ENCODE measurements at regions not wholly inside any gene's neighbourhood (a gene's known extent, or its start where the extent isn't known, plus 50 kb on each side); places are given as distances from the start of the nearest gene placed in this dataset.

- ATAC-seq: no peak
- Histone ChIP-seq H3K4me3 (no peak overlapping the region), H3K27me3 (no peaks in the 10 kb centered on the region), H3K4me1 (peaks cover 0 to 7% of the 10 kb centered on the region in 2 donors), H3K36me3 (no peaks in the 10 kb centered on the region), H3K9me3 (no peaks in the 10 kb centered on the region), H3K27ac (no peak overlapping the region)
- in situ Hi-C loops (cut with MboI; ENCODE audit: low sequenced_read_pairs in 4 of 4): no loop called here
- intact Hi-C loops (cut with DNase I; ENCODE audit: low total_unique reads): no loop called here
- TF ChIP-seq POLR2A (IDR thresholded peaks at IDR 0.05) (no peak), CTCF (IDR thresholded peaks at IDR 0.05 in 4 of 5, conservative IDR thresholded peaks at IDR 0.05 in 1 of 5) (no peak)
- DNase-seq: no peak
Measured at GRCh38 chr4:13087041-13087440, 397.1 kb downstream of the RAB28 start.

- Histone ChIP-seq H3K4me3 (no peak overlapping the region), H3K4me1 (no peaks in the 10 kb centered on the region), H3K27ac (no peak overlapping the region), H3K9me3 (no peaks in the 10 kb centered on the region), H3K27me3 (no peaks in the 10 kb centered on the region), H3K36me3 (no peaks in the 10 kb centered on the region)
- TF ChIP-seq POLR2A (IDR thresholded peaks at IDR 0.05) (no peak), CTCF (IDR thresholded peaks at IDR 0.05 in 4 of 5, conservative IDR thresholded peaks at IDR 0.05 in 1 of 5) (no peak)
- intact Hi-C loops (cut with DNase I; ENCODE audit: low total_unique reads): no loop called here
- ATAC-seq: no peak
- in situ Hi-C loops (cut with MboI; ENCODE audit: low sequenced_read_pairs in 4 of 4): no loop called here
- DNase-seq: no peak
Measured at GRCh38 chr4:13084210-13084609, 399.9 kb downstream of the RAB28 start.

DNA sequence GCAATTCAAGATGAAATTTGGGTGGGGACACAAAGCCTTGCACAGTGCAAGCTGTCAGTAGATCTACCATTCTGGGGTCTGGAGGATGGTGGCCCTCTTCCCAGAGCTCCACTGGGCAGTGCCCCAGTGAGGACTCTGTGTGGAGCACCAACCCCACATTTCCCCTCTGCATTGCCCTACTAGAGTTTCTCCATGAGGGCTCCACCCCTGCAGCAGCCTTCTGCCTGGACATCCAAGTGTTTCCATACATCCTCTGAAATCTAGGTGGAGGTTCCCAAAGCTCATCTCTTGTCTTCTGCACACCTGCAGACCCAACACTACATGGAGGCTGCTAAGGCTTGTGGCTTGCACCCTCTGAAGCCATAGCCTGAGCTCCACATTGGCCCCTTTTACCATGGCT, 402.3 kb downstream of the RAB28 start:
- in situ Hi-C loops (cut with MboI; ENCODE audit: low sequenced_read_pairs in 4 of 4) (no loop called here), intact Hi-C loops (cut with DNase I; ENCODE audit: low total_unique reads) (no loop called here)
- ATAC-seq (no peak), DNase-seq (no peak)
- Histone ChIP-seq H3K27ac (no peak overlapping the region), H3K4me3 (no peak overlapping the region), H3K9me3 (no peaks in the 10 kb centered on the region), H3K4me1 (no peaks in the 10 kb centered on the region), H3K36me3 (no peaks in the 10 kb centered on the region), H3K27me3 (no peaks in the 10 kb centered on the region)
- TF ChIP-seq POLR2A (IDR thresholded peaks at IDR 0.05) (no peak), CTCF (IDR thresholded peaks at IDR 0.05 in 4 of 5, conservative IDR thresholded peaks at IDR 0.05 in 1 of 5) (no peak)

DNA sequence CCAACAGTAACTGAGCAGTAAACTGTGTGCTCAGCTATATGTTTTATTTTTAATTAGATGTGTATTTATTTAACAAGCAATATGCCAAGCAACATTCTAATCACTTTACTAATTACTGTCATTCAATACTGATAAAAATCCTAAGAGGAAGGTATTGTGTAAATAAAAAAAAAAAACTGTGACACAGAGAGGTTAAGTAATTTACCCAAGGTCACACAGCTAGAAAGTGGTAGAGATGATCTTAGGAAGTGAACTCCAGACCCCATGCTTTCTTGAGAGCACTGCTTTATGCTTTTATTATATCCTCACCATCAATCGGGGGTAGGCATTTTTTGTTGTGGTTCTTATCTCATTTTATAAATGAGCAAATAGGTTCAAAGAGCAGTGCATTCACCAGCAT, 417.1 kb downstream of the RAB28 start:
- Histone ChIP-seq H3K27me3 (no peaks in the 10 kb centered on the region), H3K9me3 (no peaks in the 10 kb centered on the region), H3K4me1 (no peaks in the 10 kb centered on the region), H3K4me3 (no peak overlapping the region), H3K27ac (no peak overlapping the region), H3K36me3 (no peaks in the 10 kb centered on the region)
- DNase-seq: no peak
- intact Hi-C loops (cut with DNase I; ENCODE audit: low total_unique reads) (no loop called here), in situ Hi-C loops (cut with MboI; ENCODE audit: low sequenced_read_pairs in 4 of 4) (no loop called here)
- no peak for ATAC-seq
- no peak for TF ChIP-seq CTCF (IDR thresholded peaks at IDR 0.05 in 4 of 5, conservative IDR thresholded peaks at IDR 0.05 in 1 of 5)
- no peak for TF ChIP-seq POLR2A (IDR thresholded peaks at IDR 0.05)

- intact Hi-C loops (cut with DNase I; ENCODE audit: low total_unique reads) (no loop called here), in situ Hi-C loops (cut with MboI; ENCODE audit: low sequenced_read_pairs in 4 of 4) (no loop called here)
- Histone ChIP-seq H3K4me3 (no peak overlapping the region), H3K4me1 (no peaks in the 10 kb centered on the region), H3K36me3 (no peaks in the 10 kb centered on the region), H3K9me3 (no peaks in the 10 kb centered on the region), H3K27me3 (no peaks in the 10 kb centered on the region), H3K27ac (no peak overlapping the region)
- DNase-seq: no peak
- ATAC-seq: no peak
- TF ChIP-seq POLR2A (IDR thresholded peaks at IDR 0.05) (no peak), CTCF (IDR thresholded peaks at IDR 0.05 in 4 of 5, conservative IDR thresholded peaks at IDR 0.05 in 1 of 5) (no peak)
Measured at GRCh38 chr4:13059019-13059418, 425.1 kb downstream of the RAB28 start.
